ENCODE measurements at regions not wholly inside any gene's neighbourhood (a gene's known extent, or its start where the extent isn't known, plus 50 kb on each side); places are given as distances from the start of the nearest gene placed in this dataset.
"Not testable (repeated sequence)": the region's sequence is repeated elsewhere in the genome, so short reads cannot be mapped to it uniquely, and the experiment has no call there.

GRCh38 chr21:33135925-33136324 lies 66.0 kb downstream of the OLIG1 start:
- TF ChIP-seq CTCF (IDR thresholded peaks at IDR 0.05), result no peak
- Histone ChIP-seq H3K27ac (no peak overlapping the region), H3K36me3 (no peaks in the 10 kb centered on the region), H3K4me1 (no peaks in the 10 kb centered on the region), H3K27me3 (peaks cover 11% of the 10 kb centered on the region), H3K4me3 (no peak overlapping the region), H3K9me3 (no peaks in the 10 kb centered on the region)
- DNase-seq (no peak), ATAC-seq (no peak)
- intact Hi-C loops (cut with DNase I), result no loop called here

- intact Hi-C loops (cut with DNase I), result no loop called here
- Histone ChIP-seq H3K27ac (no peak overlapping the region), H3K4me1 (no peaks in the 10 kb centered on the region), H3K9me3 (no peaks in the 10 kb centered on the region), H3K36me3 (no peaks in the 10 kb centered on the region), H3K27me3 (peaks cover 2% of the 10 kb centered on the region), H3K4me3 (no peak overlapping the region)
- TF ChIP-seq CTCF (IDR thresholded peaks at IDR 0.05), result no peak
- no peak for ATAC-seq
- DNase-seq, result no peak
These were observed 67.0 kb downstream of the OLIG1 start for GRCh38 chr21:33136847-33137502.

GRCh38 chr21:33139084-33139483 lies 69.1 kb downstream of the OLIG1 start:
- no peaks in the 10 kb centered on the region for H3K27me3 ChIP-seq
- ATAC-seq (no peak), DNase-seq (no peak)
- intact Hi-C loops (cut with DNase I), result no loop called here
- no peaks in the 10 kb centered on the region for H3K9me3 ChIP-seq
- no peaks in the 10 kb centered on the region for H3K4me1 ChIP-seq
- no peaks in the 10 kb centered on the region for H3K36me3 ChIP-seq
- no peak overlapping the region for H3K27ac ChIP-seq
- no peak overlapping the region for H3K4me3 ChIP-seq
- TF ChIP-seq CTCF (IDR thresholded peaks at IDR 0.05), result no peak

GRCh38 chr21:33140288-33140687 lies 70.3 kb downstream of the OLIG1 start:
- Histone ChIP-seq H3K9me3 (no peaks in the 10 kb centered on the region), H3K27me3 (no peaks in the 10 kb centered on the region), H3K4me1 (no peaks in the 10 kb centered on the region), H3K4me3 (no peak overlapping the region), H3K36me3 (no peaks in the 10 kb centered on the region), H3K27ac (no peak overlapping the region)
- intact Hi-C loops (cut with DNase I), result no loop called here
- DNase-seq (no peak), ATAC-seq (no peak)
- no peak for TF ChIP-seq CTCF (IDR thresholded peaks at IDR 0.05)

- no peaks in the 10 kb centered on the region for H3K9me3 ChIP-seq
- no peak for TF ChIP-seq CTCF (IDR thresholded peaks at IDR 0.05)
- no peak for DNase-seq
- no peak overlapping the region for H3K4me3 ChIP-seq
- no peaks in the 10 kb centered on the region for H3K36me3 ChIP-seq
- no peak for ATAC-seq
- intact Hi-C loops (cut with DNase I), result no loop called here
- H3K4me1 ChIP-seq, result no peaks in the 10 kb centered on the region
- H3K27ac ChIP-seq, result no peak overlapping the region
- peaks cover 11% of the 10 kb centered on the region for H3K27me3 ChIP-seq
These were observed 76.5 kb downstream of the OLIG1 start for GRCh38 chr21:33146467-33146866.

- ATAC-seq (no peak), DNase-seq (no peak)
- H3K27ac ChIP-seq, result no peak overlapping the region
- no peaks in the 10 kb centered on the region for H3K36me3 ChIP-seq
- H3K4me1 ChIP-seq, result no peaks in the 10 kb centered on the region
- intact Hi-C loops (cut with DNase I), result no loop called here
- H3K27me3 ChIP-seq, result peaks cover 11% of the 10 kb centered on the region
- TF ChIP-seq CTCF (IDR thresholded peaks at IDR 0.05), result no peak
- H3K9me3 ChIP-seq, result no peaks in the 10 kb centered on the region
- H3K4me3 ChIP-seq, result no peak overlapping the region
These were observed 79.2 kb downstream of the OLIG1 start for GRCh38 chr21:33149181-33149580.

- ATAC-seq; intact Hi-C loops (cut with DNase I); H3K36me3 ChIP-seq; H3K9me3 ChIP-seq; DNase-seq; H3K27ac ChIP-seq; H3K4me3 ChIP-seq; H3K4me1 ChIP-seq: not testable (repeated sequence)
- H3K27me3 ChIP-seq, result peaks cover 12% of the 10 kb centered on the region
These were observed 78.8 kb upstream of the IFNAR2 start for GRCh38 chr21:33150968-33151367.
